Lower lobe of right lung (tissue), 2 donors: ENCODE measurements at regions not wholly inside any gene's neighbourhood (a gene's known extent, or its start where the extent isn't known, plus 50 kb on each side); places are given as distances from the start of the nearest gene placed in this dataset.

Experiments
- ATAC-seq, 2 donors: fragments of 200-7000 bp; cut with Tn5 transposase; one replicate each; pipeline ENCODE4 v1.9.1; 2020 to 2022; ENCODE audit warnings: mild to moderate bottlenecking in 2 of 2, moderate library complexity in 2 of 2
- DNase-seq: peaks from one replicate; pipeline ENCODE4 v3.0.0-alpha.2; 2020
- H3K27ac ChIP-seq: fragments of 200-600 bp; one replicate; pipeline ENCODE4 v1.8.0; 2022
- H3K27me3 ChIP-seq: fragments of 200-600 bp; one replicate; pipeline ENCODE4 v1.8.0; 2022; ENCODE audit warnings: low read depth
- H3K36me3 ChIP-seq: fragments of 200-600 bp; one replicate; pipeline ENCODE4 v1.8.0; 2022; ENCODE audit warnings: mild to moderate bottlenecking
- H3K4me1 ChIP-seq: fragments of 200-600 bp; one replicate; pipeline ENCODE4 v1.8.0; 2022
- H3K4me3 ChIP-seq: fragments of 200-600 bp; one replicate; pipeline ENCODE4 v1.8.0; 2022; ENCODE audit warnings: mild to moderate bottlenecking
- H3K9me3 ChIP-seq: fragments of 200-600 bp; one replicate; pipeline ENCODE4 v1.8.0; 2022
- intact Hi-C: fragments of 100-400 bp; cut with DNase I; formaldehyde crosslinking; loops from one replicate; pipeline ENCODE4 v1.11.0; 2022
- TF ChIP-seq, protein P1 (sequence below): fragments of 200-600 bp; IDR thresholded peaks from one replicate; pipeline ENCODE4 v1.8.0; 2022; ENCODE audit warnings: antibody characterized with exemption, mild to moderate bottlenecking
- donor health status: DM: no; HTN: yes; CAD: no; lungs with severe emphysema.

DNA sequence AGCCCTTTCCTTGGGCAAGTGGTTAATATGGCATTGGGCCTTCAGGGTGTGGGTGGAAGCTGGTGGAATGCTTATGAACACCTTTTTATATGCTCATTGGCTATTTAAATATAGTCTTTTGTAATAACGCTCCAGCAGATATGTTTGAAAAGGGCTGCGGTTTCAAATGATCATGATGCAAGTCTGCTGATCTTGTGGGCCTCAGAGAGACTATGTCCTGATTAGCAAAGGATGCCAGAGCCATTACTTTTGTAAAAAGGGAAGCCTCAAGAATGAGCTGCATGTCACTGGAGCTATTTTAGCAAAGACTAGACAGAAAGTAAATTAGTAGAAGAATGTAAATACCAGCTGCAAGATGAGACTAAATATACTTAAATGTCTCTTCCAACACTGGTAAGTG, 200.5 kb downstream of the GXYLT1 start:
- DNase-seq = no peak
- Histone ChIP-seq H3K9me3 (peaks cover 9% of the 10 kb centered on the region), H3K27me3 (no peaks in the 10 kb centered on the region), H3K4me3 (no peak overlapping the region), H3K36me3 (no peaks in the 10 kb centered on the region), H3K4me1 (no peaks in the 10 kb centered on the region), H3K27ac (no peak overlapping the region)
- intact Hi-C loops = no loop called here
- TF ChIP-seq, protein P1, sequence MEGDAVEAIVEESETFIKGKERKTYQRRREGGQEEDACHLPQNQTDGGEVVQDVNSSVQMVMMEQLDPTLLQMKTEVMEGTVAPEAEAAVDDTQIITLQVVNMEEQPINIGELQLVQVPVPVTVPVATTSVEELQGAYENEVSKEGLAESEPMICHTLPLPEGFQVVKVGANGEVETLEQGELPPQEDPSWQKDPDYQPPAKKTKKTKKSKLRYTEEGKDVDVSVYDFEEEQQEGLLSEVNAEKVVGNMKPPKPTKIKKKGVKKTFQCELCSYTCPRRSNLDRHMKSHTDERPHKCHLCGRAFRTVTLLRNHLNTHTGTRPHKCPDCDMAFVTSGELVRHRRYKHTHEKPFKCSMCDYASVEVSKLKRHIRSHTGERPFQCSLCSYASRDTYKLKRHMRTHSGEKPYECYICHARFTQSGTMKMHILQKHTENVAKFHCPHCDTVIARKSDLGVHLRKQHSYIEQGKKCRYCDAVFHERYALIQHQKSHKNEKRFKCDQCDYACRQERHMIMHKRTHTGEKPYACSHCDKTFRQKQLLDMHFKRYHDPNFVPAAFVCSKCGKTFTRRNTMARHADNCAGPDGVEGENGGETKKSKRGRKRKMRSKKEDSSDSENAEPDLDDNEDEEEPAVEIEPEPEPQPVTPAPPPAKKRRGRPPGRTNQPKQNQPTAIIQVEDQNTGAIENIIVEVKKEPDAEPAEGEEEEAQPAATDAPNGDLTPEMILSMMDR = no peak
- no peak for ATAC-seq

DNA sequence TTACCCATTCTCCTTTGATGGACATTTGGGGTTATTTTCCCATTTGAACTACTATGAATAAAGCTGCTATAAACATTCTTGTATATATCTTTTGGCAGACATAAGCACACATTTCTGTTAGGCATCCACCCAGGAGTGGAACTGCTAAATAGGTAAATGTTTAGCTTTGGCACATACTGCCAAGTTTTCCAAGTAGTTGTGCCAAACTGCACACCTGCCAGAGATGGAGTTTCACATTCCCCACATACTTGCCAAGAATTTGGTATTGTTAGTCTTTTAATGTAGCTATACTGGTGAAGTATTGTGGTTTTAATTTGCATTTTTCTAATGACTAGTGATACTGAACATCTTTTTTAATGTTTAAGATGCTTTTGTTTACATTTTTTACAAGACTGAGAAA, 201.0 kb downstream of the GXYLT1 start:
- TF ChIP-seq, protein P1 = no peak
- Histone ChIP-seq H3K4me1 (no peaks in the 10 kb centered on the region), H3K36me3 (no peaks in the 10 kb centered on the region), H3K27ac (no peak overlapping the region), H3K27me3 (no peaks in the 10 kb centered on the region), H3K4me3 (no peak overlapping the region), H3K9me3 (peaks cover 9% of the 10 kb centered on the region)
- no peak for DNase-seq
- intact Hi-C loops = no loop called here
- ATAC-seq = no peak

DNA sequence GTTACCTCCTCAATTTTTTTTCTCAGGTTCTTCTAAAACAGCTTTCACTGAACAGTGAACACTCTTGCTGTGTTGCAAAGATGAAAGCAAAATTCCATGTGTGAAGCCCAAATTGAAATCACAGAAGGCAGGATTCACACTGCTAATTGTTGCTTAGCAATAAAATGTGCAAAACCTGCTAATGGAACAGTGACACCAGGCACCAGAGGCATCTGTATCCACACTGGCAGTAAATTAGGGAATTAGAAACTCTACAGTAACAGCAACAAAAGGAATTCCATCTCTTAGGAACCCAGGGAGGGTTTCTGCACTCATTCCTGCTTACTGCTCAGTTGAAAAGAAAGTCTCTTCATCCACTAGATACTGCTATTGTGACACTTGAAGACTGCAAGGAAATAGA, 202.3 kb downstream of the GXYLT1 start:
- TF ChIP-seq, protein P1 = no peak
- Histone ChIP-seq H3K4me3 (no peak overlapping the region), H3K36me3 (no peaks in the 10 kb centered on the region), H3K27ac (no peak overlapping the region), H3K27me3 (no peaks in the 10 kb centered on the region), H3K9me3 (peaks cover 9% of the 10 kb centered on the region), H3K4me1 (no peaks in the 10 kb centered on the region)
- DNase-seq = no peak
- intact Hi-C loops = no loop called here
- ATAC-seq = no peak

DNA sequence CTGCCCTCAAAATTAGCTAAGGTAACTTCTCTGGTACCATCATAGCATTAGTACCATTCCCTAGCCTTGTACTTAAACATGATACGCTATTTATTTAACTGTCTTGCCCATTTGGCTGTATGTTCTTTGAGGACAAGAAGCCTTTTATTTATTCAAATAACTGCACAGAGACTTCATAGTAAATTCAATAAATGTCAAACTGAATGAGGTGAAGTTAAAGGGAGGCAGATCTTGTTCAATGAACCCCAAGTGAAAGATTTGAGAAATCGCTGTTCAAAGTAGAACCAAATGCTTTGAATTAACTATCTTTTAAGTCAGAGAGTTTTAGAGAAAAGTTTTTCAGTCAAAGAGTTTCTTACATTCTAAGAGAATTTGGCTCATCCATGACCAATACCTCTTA, 203.6 kb downstream of the GXYLT1 start:
- intact Hi-C loops = no loop called here
- H3K4me3 ChIP-seq = no peak overlapping the region
- no peak overlapping the region for H3K27ac ChIP-seq
- TF ChIP-seq, protein P1 = no peak
- no peaks in the 10 kb centered on the region for H3K27me3 ChIP-seq
- peaks cover 6% of the 10 kb centered on the region for H3K9me3 ChIP-seq
- DNase-seq (no peak), ATAC-seq (no peak)
- H3K4me1 ChIP-seq = no peaks in the 10 kb centered on the region
- H3K36me3 ChIP-seq = no peaks in the 10 kb centered on the region

DNA sequence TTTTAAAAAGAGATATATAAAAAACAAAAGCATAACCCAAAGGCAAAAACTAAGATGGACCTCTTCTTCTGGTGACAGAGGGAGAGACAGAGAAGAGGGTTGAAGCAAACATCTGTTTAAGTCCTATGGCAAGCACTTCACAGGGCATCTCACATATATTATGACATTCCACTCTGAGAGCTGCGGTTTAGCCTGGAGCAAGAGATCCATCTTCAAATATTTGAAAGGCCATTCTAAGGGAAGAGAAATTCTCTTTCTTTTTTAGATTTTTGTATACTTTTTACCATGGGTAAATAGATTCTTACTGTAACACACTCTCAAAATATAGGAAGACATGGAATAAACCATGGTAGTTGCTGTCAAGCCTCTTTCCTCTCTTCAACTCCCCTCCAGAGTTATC, 204.1 kb downstream of the GXYLT1 start:
- no peak overlapping the region for H3K27ac ChIP-seq
- no peaks in the 10 kb centered on the region for H3K36me3 ChIP-seq
- DNase-seq (no peak), ATAC-seq (no peak)
- H3K4me3 ChIP-seq = no peak overlapping the region
- no peaks in the 10 kb centered on the region for H3K27me3 ChIP-seq
- TF ChIP-seq, protein P1 = no peak
- intact Hi-C loops = no loop called here
- no peaks in the 10 kb centered on the region for H3K4me1 ChIP-seq
- peaks cover under 1% of the 10 kb centered on the region for H3K9me3 ChIP-seq

DNA sequence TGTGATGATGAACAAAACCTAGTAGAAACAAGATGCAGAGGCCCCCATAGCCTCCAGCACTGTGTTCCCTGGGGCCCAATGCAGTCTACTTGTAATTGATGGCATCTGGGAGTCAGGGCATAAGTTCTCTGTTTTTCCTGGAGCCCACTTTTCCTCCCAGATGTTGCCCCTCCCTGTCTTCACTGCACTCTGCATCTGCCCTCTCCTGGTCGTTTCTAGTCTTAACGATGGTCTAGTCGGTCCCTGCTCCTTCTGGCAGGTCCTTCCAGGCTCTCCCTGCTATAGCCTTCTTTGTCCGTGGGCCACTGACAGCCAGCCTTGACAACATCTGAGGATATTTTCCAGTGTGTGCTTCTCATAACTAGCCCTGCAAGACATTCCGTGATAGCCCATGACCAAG, 208.3 kb downstream of the GXYLT1 start:
- TF ChIP-seq, protein P1 = no peak
- peaks cover 12% of the 10 kb centered on the region for H3K4me1 ChIP-seq
- no peak for ATAC-seq
- intact Hi-C loops = no loop called here
- H3K9me3 ChIP-seq = no peaks in the 10 kb centered on the region
- H3K27ac ChIP-seq = no peak overlapping the region
- H3K4me3 ChIP-seq = no peak overlapping the region
- no peak for DNase-seq
- no peaks in the 10 kb centered on the region for H3K36me3 ChIP-seq
- no peaks in the 10 kb centered on the region for H3K27me3 ChIP-seq
